Ovary (tissue), 7 donors: ENCODE measurements at regions not wholly inside any gene's neighbourhood (a gene's known extent, or its start where the extent isn't known, plus 50 kb on each side); places are given as distances from the start of the nearest gene placed in this dataset.
"Not testable (repeated sequence)": the region's sequence is repeated elsewhere in the genome, so short reads cannot be mapped to it uniquely, and the experiment has no call there.

ENCODE experiments used
- DNase-seq, 5 donors: peaks; one replicate each; pipeline ENCODE4 v3.0.0-alpha.2; 2019 to 2020
- H3K27ac ChIP-seq, 2 donors: fragments of 200-600 bp; one replicate each; pipeline versions ENCODE4 v1.5.1 to v1.8.0; 2019 to 2022
- H3K27me3 ChIP-seq: fragments of 200-600 bp; one replicate; pipeline ENCODE4 v1.8.0; 2022
- H3K36me3 ChIP-seq: fragments of 200-600 bp; sonication (generic); one replicate; pipeline ENCODE4 v1.5.1; 2019
- H3K4me1 ChIP-seq: one replicate; pipeline ENCODE4 v1.8.1; 2013; ENCODE audit warnings: mild to moderate bottlenecking, moderate library complexity; ENCODE audit not compliant: insufficient read depth
- H3K4me3 ChIP-seq: fragments of 200-600 bp; sonication (generic); one replicate; pipeline ENCODE4 v1.5.1; 2017
- H3K9me3 ChIP-seq, 2 donors: fragments of 200-600 bp in 1 of 2; sonication (generic) in 1 of 2; one replicate each; pipeline versions ENCODE4 v1.5.1 to v1.8.1; 2013 to 2019; ENCODE audit warnings: mild to moderate bottlenecking in 1 of 2, moderate library complexity in 1 of 2
- EP300 ChIP-seq: sonication (generic); formaldehyde crosslinking; IDR thresholded peaks from one replicate; pipeline ENCODE4 v1.6.1; 2017; ENCODE audit warnings: antibody characterized with exemption
- POLR2A ChIP-seq: fragments of 450-650 bp; IDR thresholded peaks from one replicate; pipeline ENCODE4 v1.6.1; 2017; ENCODE audit warnings: antibody characterized with exemption, mild to moderate bottlenecking, moderate library complexity
- WGBS, 3 donors: extraction: QIAGEN DNeasy Blood & Tissue Kit in 1 of 3; methylation state at CpG; one replicate each; pipeline versions ENCODE4 v1.1.5 to v1.1.7; 2013 to 2017; 5-methylcytosine and 5-hydroxymethylcytosine counted together
- intact Hi-C, 4 donors: fragments of 100-400 bp; cut with DNase I; formaldehyde crosslinking; loops; one replicate each; pipeline versions ENCODE4 v1.11.0 to v1.15.1; 2022 to 2023
- TF ChIP-seq, protein P1 (sequence below), 3 donors: fragments of 450-650 bp in 2 of 3; fragments of 200-600 bp in 1 of 3; IDR thresholded peaks; one replicate each; pipeline versions ENCODE4 v1.5.1 to v1.8.0; 2016 to 2022; ENCODE audit warnings: antibody characterized with exemption in 3 of 3, mild to moderate bottlenecking in 1 of 3
- donor health status: DM: no; HTN: no; CAD: no; lungs with moderate emphysema.
- donor health status: DM: no; HTN: no; CAD: no.
- donor health status: Bipolar disorder and iron deficiency.
- donor health status: DM: no; HTN: no; CAD: no.
- donor health status: DM: yes; HTN: yes; CAD: no.

GRCh38 chr17:31786796-31787481 is 72.1 kb downstream of the COPRS start:
- DNase-seq: no peak
- intact Hi-C loops: loop anchor here in 1 of 4 donors (10.0 kb wide), 1 partner anchor 1748 kb away; no protein-coding TSS in a partner anchor
- H3K27ac ChIP-seq: no peak overlapping the region
- WGBS, 3 donors: 77 to 85% (median 83%) methylated on average over 7 of the region's 7 CpGs
- H3K36me3 ChIP-seq: no peaks in the 10 kb centered on the region
- TF ChIP-seq POLR2A: no peak
- TF ChIP-seq, protein P1, sequence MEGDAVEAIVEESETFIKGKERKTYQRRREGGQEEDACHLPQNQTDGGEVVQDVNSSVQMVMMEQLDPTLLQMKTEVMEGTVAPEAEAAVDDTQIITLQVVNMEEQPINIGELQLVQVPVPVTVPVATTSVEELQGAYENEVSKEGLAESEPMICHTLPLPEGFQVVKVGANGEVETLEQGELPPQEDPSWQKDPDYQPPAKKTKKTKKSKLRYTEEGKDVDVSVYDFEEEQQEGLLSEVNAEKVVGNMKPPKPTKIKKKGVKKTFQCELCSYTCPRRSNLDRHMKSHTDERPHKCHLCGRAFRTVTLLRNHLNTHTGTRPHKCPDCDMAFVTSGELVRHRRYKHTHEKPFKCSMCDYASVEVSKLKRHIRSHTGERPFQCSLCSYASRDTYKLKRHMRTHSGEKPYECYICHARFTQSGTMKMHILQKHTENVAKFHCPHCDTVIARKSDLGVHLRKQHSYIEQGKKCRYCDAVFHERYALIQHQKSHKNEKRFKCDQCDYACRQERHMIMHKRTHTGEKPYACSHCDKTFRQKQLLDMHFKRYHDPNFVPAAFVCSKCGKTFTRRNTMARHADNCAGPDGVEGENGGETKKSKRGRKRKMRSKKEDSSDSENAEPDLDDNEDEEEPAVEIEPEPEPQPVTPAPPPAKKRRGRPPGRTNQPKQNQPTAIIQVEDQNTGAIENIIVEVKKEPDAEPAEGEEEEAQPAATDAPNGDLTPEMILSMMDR (IDR thresholded peaks at IDR 0.05): no peak
- TF ChIP-seq EP300: no peak
- H3K4me3 ChIP-seq: no peak overlapping the region
- no peaks in the 10 kb centered on the region for H3K9me3 ChIP-seq
- H3K27me3 ChIP-seq: no peaks in the 10 kb centered on the region
- no peaks in the 10 kb centered on the region for H3K4me1 ChIP-seq

DNA sequence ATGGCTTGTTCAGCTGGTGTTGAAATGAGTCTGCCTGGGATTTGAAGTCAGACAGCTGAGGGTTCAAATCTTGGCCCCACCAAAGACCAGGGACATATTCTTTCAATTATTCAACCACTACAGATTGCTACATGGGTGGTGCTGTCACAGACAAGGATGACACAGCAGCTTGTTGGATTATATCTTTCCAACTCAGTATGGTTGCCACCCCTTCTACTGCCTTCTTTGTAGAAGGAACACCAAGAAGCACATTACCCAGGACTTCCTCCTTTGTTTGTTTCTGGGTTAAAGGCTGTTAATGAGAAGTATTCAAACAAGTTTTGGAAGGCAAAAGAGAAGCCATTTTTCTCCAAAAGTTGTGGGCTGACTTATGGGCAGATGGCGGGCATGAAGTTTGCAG is 78.6 kb downstream of the COPRS start:
- 33 to 97% (median 90%) methylated on average over 1 of the region's 1 CpG for WGBS, 3 donors
- intact Hi-C loops: loop anchor here in 1 of 4 donors (10.0 kb wide), 1 partner anchor 1754 kb away; no protein-coding TSS in a partner anchor
- H3K36me3 ChIP-seq: no peaks in the 10 kb centered on the region
- TF ChIP-seq, protein P1 (IDR thresholded peaks at IDR 0.05): no peak
- TF ChIP-seq POLR2A: no peak
- TF ChIP-seq EP300: no peak
- H3K27me3 ChIP-seq: no peaks in the 10 kb centered on the region
- no peaks in the 10 kb centered on the region for H3K4me1 ChIP-seq
- no peak overlapping the region for H3K4me3 ChIP-seq
- no peak for DNase-seq
- H3K27ac ChIP-seq: no peak overlapping the region
- no peaks in the 10 kb centered on the region for H3K9me3 ChIP-seq

DNA sequence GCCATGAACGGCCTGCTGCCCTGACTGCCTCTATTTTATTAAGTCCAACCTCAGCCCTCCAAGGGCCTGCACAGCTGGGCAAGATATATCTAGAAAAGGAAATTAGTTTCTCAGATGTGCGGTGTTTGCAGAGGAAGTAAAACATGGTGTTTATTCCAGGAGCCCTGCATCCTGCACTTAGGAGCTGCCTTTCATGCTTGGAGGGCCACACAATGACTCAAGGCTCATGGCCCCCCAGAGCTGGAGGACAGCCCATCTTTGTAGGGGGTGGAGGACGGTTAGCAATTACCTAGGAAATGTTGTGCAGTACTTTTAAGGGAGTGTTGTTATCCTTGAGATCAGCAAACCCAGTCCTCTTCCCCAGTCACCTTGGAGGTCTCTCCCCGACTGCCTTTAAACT is 80.5 kb downstream of the COPRS start:
- Histone ChIP-seq H3K36me3 (no peaks in the 10 kb centered on the region), H3K27me3 (no peaks in the 10 kb centered on the region), H3K4me3 (no peak overlapping the region), H3K27ac (no peak overlapping the region), H3K4me1 (no peaks in the 10 kb centered on the region), H3K9me3 (no peaks in the 10 kb centered on the region)
- DNase-seq: no peak
- TF ChIP-seq EP300: no peak
- TF ChIP-seq, protein P1 (IDR thresholded peaks at IDR 0.05): no peak
- TF ChIP-seq POLR2A: no peak
- WGBS, 3 donors: 54 to 72% (median 62%) methylated on average over 4 of the region's 4 CpGs
- intact Hi-C loops: no loop called here

- whole genome bisulfite sequencing, 3 donors: 96 to 99% (median 96%) methylated on average over 3 of the region's 3 CpGs
Observed at GRCh38 chr17:31771328-31771727, 87.7 kb downstream of the COPRS start.

DNA sequence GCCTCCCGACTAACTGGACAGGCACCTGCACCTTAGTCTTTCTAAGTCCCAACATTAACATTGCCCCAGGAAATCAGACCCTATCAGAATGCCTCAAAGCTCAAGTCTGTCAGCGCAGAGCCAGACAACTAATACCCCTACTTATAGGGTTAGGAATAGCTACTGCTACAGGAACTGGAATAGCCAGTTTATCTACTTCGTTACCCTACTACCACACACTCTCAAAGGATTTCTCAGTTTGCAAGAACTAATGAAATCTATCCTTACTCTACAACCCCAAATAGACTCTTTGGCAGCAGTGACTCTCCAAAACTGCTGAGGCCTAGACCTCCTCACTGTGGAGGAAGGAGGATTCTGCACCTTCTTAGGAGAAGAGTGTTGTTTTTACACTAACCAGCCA is 88.5 kb downstream of the COPRS start:
- WGBS, 3 donors: 90 to 98% (median 96%) methylated on average over 3 of the region's 3 CpGs
- H3K4me1 ChIP-seq, DNase-seq, H3K4me3 ChIP-seq, H3K36me3 ChIP-seq, H3K27ac ChIP-seq, H3K27me3 ChIP-seq, intact Hi-C loops, H3K9me3 ChIP-seq: not testable (repeated sequence)

More at GRCh38 chr17:31771328-31771727, 87.7 kb downstream of the COPRS start:
- H3K9me3 ChIP-seq, H3K36me3 ChIP-seq, intact Hi-C loops, H3K4me3 ChIP-seq, DNase-seq, H3K27me3 ChIP-seq, H3K27ac ChIP-seq, H3K4me1 ChIP-seq: not testable (repeated sequence)

GRCh38 chr17:31761836-31762510 is 97.1 kb downstream of the COPRS start:
- H3K4me1 ChIP-seq, H3K27me3 ChIP-seq, H3K9me3 ChIP-seq, H3K36me3 ChIP-seq, DNase-seq, H3K27ac ChIP-seq, H3K4me3 ChIP-seq, intact Hi-C loops: not testable (repeated sequence)
- 85 to 89% (median 88%) methylated on average over 7 of the region's 7 CpGs for WGBS, 3 donors
